ENCODE measurements at regions not wholly inside any gene's neighbourhood (a gene's known extent, or its start where the extent isn't known, plus 50 kb on each side); places are given as distances from the start of the nearest gene placed in this dataset.

DNA sequence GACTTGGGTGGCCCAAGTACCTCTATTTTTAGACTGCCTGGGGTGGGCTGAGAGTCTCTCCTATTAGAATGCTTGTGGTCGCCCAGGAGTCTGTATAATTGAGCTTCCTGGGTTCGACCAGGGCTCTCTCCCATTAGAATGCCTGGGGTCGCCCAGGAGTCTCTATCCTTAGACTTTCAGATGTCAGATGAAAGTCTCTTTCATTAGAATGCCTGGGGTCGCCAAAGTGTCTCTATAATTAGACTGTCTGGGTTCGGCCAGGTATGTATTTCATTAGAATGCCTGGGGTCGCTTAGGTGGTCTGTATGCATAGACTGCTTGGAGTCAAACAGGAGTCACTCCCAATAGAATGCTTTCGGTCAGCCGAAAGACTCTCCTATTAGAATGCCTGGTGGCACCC is 1471.7 kb downstream of the UQCRFS1 start:
- DNase-seq, result no peak
- intact Hi-C loops (cut with DNase I; ENCODE audit: low total_unique reads), result no loop called here
- no peaks in the 10 kb centered on the region for H3K9me3 ChIP-seq
- H3K27ac ChIP-seq, result no peak overlapping the region
- TF ChIP-seq POLR2A (IDR thresholded peaks at IDR 0.05), result no peak
- TF ChIP-seq, protein P1, sequence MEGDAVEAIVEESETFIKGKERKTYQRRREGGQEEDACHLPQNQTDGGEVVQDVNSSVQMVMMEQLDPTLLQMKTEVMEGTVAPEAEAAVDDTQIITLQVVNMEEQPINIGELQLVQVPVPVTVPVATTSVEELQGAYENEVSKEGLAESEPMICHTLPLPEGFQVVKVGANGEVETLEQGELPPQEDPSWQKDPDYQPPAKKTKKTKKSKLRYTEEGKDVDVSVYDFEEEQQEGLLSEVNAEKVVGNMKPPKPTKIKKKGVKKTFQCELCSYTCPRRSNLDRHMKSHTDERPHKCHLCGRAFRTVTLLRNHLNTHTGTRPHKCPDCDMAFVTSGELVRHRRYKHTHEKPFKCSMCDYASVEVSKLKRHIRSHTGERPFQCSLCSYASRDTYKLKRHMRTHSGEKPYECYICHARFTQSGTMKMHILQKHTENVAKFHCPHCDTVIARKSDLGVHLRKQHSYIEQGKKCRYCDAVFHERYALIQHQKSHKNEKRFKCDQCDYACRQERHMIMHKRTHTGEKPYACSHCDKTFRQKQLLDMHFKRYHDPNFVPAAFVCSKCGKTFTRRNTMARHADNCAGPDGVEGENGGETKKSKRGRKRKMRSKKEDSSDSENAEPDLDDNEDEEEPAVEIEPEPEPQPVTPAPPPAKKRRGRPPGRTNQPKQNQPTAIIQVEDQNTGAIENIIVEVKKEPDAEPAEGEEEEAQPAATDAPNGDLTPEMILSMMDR (IDR thresholded peaks at IDR 0.05 in 4 of 5, conservative IDR thresholded peaks at IDR 0.05 in 1 of 5), result no peak
- ATAC-seq, result no peak
- no peaks in the 10 kb centered on the region for H3K27me3 ChIP-seq
- no peaks in the 10 kb centered on the region for H3K36me3 ChIP-seq
- H3K4me3 ChIP-seq, result no peak overlapping the region
- in situ Hi-C loops (cut with MboI; ENCODE audit: low sequenced_read_pairs in 4 of 4), result no loop called here
- H3K4me1 ChIP-seq, result peaks cover 5 to 16% of the 10 kb centered on the region in 2 donors

DNA sequence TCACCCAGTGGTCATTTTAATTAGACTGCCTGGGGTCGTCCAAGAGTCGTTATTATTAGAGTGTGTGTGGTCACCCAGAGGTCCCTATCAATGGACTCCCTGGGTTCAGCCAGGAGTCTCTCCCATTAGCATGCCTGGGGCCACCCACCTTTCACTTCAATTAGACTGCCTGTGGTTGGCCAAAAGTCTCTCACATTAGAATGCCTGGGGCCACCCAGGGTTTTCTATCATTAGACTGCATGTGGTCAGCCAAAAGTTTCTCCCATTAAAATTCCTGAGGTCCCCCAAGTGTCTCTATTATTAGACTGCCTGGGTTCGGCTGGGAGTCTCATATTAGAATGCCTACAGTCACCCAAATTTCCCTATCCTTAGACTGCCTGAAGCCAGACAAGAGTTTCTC is 1472.6 kb downstream of the UQCRFS1 start:
- intact Hi-C loops (cut with DNase I; ENCODE audit: low total_unique reads) (no loop called here), in situ Hi-C loops (cut with MboI; ENCODE audit: low sequenced_read_pairs in 4 of 4) (no loop called here)
- no peak for DNase-seq
- TF ChIP-seq POLR2A (IDR thresholded peaks at IDR 0.05), result no peak
- TF ChIP-seq, protein P1 (IDR thresholded peaks at IDR 0.05 in 4 of 5, conservative IDR thresholded peaks at IDR 0.05 in 1 of 5), result no peak
- Histone ChIP-seq H3K9me3 (no peaks in the 10 kb centered on the region), H3K4me3 (no peak overlapping the region), H3K36me3 (no peaks in the 10 kb centered on the region), H3K27me3 (no peaks in the 10 kb centered on the region), H3K4me1 (peaks cover 5 to 8% of the 10 kb centered on the region in 2 donors), H3K27ac (no peak overlapping the region)
- no peak for ATAC-seq

DNA sequence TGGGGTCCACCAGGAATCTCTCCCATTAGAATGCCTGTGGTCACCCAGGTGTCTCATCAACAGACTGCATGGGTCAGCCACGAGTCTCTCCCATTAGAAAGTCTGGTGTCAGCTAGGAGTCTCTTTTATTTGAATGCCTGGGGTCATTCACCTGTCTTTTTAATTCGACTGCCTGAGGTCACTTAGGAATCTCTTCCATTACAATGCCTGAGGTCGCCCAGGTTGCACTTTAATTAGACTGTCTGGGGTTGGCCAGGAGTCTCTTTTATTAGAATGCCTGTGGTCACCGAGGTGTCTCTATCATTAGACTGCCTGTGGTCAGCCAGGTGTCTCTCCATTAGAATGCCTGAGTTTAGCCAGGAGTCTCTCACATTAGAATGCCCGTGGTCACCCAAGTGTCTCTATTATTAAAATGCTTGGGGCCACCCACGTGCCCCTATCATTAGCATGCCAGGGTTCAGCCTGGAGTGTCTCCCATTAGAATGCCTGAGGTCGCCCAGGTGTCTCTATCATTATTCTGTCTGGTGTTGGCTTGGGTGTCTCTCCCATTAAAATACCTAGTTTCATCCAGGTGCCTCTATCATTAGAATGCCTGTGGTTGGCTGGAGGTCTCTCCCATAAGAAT is 1474.3 kb downstream of the UQCRFS1 start:
- Histone ChIP-seq H3K4me1 (peaks cover 3 to 5% of the 10 kb centered on the region in 2 donors), H3K9me3 (no peaks in the 10 kb centered on the region), H3K27me3 (no peaks in the 10 kb centered on the region), H3K27ac (no peak overlapping the region), H3K4me3 (no peak overlapping the region), H3K36me3 (no peaks in the 10 kb centered on the region)
- TF ChIP-seq, protein P1 (IDR thresholded peaks at IDR 0.05 in 4 of 5, conservative IDR thresholded peaks at IDR 0.05 in 1 of 5), result no peak
- no peak for TF ChIP-seq POLR2A (IDR thresholded peaks at IDR 0.05)
- in situ Hi-C loops (cut with MboI; ENCODE audit: low sequenced_read_pairs in 4 of 4) (no loop called here), intact Hi-C loops (cut with DNase I; ENCODE audit: low total_unique reads) (no loop called here)
- no peak for DNase-seq
- ATAC-seq, result no peak

DNA sequence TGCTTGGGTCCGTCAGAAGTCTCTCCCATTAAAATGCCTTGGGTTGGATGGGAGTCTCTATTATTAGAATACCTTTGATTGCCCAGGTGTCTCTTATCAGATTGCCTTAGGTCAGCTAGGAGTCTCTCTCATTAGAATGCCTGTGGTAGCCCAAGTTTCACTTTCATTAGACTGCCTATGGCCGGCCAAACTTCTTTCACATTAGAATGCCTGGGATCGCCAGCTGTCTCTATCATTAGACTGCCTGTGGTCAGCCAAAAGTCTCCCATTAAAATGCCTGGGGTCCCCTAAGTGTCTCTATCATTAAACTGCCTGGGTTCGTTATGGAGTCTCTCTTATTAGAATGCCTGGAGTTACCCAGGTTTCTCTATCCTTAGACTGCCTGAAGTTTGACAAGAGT is 1476.7 kb downstream of the UQCRFS1 start:
- in situ Hi-C loops (cut with MboI; ENCODE audit: low sequenced_read_pairs in 4 of 4), result no loop called here
- ATAC-seq, result no peak
- H3K36me3 ChIP-seq, result no peaks in the 10 kb centered on the region

More for the DNA sequence above, 1476.7 kb downstream of the UQCRFS1 start:
- Histone ChIP-seq H3K9me3 (no peaks in the 10 kb centered on the region), H3K27me3 (no peaks in the 10 kb centered on the region), H3K4me1 (peaks cover 5 to 11% of the 10 kb centered on the region in 2 donors), H3K27ac (no peak overlapping the region), H3K4me3 (no peak overlapping the region)
- intact Hi-C loops (cut with DNase I; ENCODE audit: low total_unique reads), result no loop called here
- no peak for DNase-seq
- TF ChIP-seq, protein P1 (IDR thresholded peaks at IDR 0.05 in 4 of 5, conservative IDR thresholded peaks at IDR 0.05 in 1 of 5), result no peak
- TF ChIP-seq POLR2A (IDR thresholded peaks at IDR 0.05), result no peak

Measured in gastrocnemius medialis (tissue), 4 donors.